ENCODE measurements at regions not wholly inside any gene's neighbourhood (a gene's known extent, or its start where the extent isn't known, plus 50 kb on each side); places are given as distances from the start of the nearest gene placed in this dataset.

DNA sequence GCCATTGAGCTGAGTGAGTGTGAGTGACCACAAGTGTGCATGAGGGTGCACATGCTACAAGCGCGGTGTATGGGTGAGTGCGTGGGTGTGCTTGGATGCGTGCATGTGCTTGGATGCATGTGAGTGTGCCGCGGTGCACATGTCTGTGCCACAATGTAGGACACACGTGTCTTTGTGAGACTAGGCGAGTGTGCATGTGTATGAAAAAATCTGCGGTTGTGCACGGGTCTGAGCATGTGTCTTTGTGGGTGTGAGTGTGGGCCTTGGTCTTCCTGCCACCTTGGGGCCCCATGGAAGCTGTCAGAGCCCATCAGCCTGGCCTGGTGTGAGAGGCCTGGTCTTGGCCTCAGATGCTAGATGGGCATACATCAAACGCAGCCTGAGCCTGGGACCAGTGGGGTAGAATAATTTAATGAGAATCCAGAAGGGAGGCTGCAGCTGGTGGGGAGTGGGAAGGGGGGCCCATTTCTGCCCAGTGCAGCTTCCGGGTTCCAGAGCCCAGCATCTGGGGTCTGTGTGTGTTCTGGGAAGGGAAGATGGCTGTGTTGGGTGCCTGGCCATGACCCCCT lies 103.9 kb upstream of the SLC2A1 start:
- H3K27me3 Mint-ChIP-seq (ENCODE audit: low read depth), result peaks cover 5% of the 10 kb centered on the region
- no peak overlapping the region for H3K27ac Mint-ChIP-seq
- H3K4me1 Mint-ChIP-seq (ENCODE audit: low read depth), result peaks cover 18% of the 10 kb centered on the region
- no peaks in the 10 kb centered on the region for H3K36me3 Mint-ChIP-seq (ENCODE audit: low read depth)
- H3K9me3 Mint-ChIP-seq, result no peaks in the 10 kb centered on the region
- H3K4me3 Mint-ChIP-seq (ENCODE audit: low read depth), result no peak overlapping the region
- DNase-seq (ENCODE audit: low spot score), result no peak
- intact Hi-C loops (cut with micrococcal nuclease), result no loop called here

- peaks cover 3% of the 10 kb centered on the region for H3K27me3 Mint-ChIP-seq (ENCODE audit: low read depth)
- intact Hi-C loops (cut with micrococcal nuclease), result no loop called here
Measured at GRCh38 chr1:43061757-43062156, 103.1 kb upstream of the SLC2A1 start.

DNA sequence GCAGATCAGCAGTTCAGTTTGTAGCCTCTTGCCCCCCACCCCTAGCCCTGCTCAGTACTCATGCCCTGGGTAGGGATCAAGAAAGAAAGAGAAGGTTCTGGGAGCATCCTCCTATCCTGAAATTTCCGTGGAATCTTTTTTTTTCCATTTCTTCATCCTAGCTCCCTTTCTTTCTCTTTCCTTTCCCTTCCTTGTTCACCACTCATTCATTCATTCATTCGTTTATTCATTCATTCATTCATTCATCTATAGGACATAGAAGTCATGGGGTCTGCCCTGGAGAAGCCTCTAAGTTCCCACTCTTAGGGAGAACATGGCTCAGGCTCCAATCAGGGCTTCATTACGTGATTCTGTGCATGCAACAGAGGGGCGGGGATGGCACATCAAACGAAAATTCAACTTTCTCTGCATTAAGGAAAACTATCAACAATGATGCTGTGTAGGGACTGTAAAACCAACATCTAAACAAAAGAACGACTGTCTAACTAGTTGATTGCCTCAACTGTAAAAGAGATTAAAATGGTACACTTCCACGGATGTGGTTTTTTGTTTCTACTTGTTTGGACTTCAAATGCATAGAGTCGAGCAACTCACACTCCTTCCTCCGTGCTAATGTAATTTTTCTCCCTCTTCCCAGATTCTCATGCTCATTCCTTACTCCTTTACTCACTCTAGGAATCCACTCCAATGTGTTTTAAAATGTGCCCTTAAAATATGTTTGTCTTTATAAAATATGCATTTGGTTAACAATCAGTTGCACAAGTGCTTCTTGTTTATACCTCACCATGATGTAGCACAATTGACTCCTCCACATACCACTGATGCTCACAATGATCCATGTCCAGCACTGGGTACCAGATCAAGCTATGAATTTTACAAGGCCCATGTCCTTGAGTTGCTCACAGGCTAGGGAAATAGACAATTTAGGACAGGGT lies 101.2 kb upstream of the SLC2A1 start:
- no peaks in the 10 kb centered on the region for H3K36me3 Mint-ChIP-seq (ENCODE audit: low read depth)
- intact Hi-C loops (cut with micrococcal nuclease), result no loop called here
- H3K27me3 Mint-ChIP-seq (ENCODE audit: low read depth), result peaks cover 3% of the 10 kb centered on the region
- H3K4me3 Mint-ChIP-seq (ENCODE audit: low read depth), result no peak overlapping the region
- H3K27ac Mint-ChIP-seq, result no peak overlapping the region
- H3K4me1 Mint-ChIP-seq (ENCODE audit: low read depth), result peaks cover 19% of the 10 kb centered on the region
- no peaks in the 10 kb centered on the region for H3K9me3 Mint-ChIP-seq
- DNase-seq (ENCODE audit: low spot score), result no peak

More at GRCh38 chr1:43061757-43062156, 103.1 kb upstream of the SLC2A1 start:
- no peaks in the 10 kb centered on the region for H3K9me3 Mint-ChIP-seq
- peaks cover 19% of the 10 kb centered on the region for H3K4me1 Mint-ChIP-seq (ENCODE audit: low read depth)
- no peak for DNase-seq (ENCODE audit: low spot score)
- no peak overlapping the region for H3K4me3 Mint-ChIP-seq (ENCODE audit: low read depth)
- H3K36me3 Mint-ChIP-seq (ENCODE audit: low read depth), result no peaks in the 10 kb centered on the region
- H3K27ac Mint-ChIP-seq, result no peak overlapping the region

GRCh38 chr1:43058545-43059360 lies 100.1 kb upstream of the SLC2A1 start:
- Mint-ChIP-seq H3K9me3 (no peaks in the 10 kb centered on the region), H3K4me1 (ENCODE audit: low read depth) (peaks cover 19% of the 10 kb centered on the region), H3K4me3 (ENCODE audit: low read depth) (no peak overlapping the region), H3K27ac (peak overlapping the region; percentile 24), H3K36me3 (ENCODE audit: low read depth) (no peaks in the 10 kb centered on the region), H3K27me3 (ENCODE audit: low read depth) (peaks cover 3% of the 10 kb centered on the region)
- DNase-seq (ENCODE audit: low spot score), result no peak
- intact Hi-C loops (cut with micrococcal nuclease), result no loop called here

DNA sequence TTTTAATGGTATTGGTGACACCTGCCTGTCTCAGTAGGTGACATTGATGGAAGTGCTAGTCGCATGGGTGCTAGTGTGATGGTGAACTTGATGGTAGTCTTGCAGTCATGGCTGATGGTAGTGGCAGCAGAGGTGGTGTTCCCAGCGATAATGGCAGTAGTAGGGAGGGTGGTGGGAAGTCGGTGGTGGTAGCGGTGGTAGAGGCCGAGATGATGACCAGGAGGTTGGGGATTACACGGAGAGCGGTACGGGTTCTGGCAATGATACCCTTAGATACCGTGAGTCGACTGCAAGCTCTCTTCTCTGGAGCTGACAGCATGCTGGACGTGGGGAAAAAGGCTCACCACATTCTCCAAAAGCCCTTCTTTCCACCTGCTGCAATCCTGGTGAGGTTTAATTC lies 99.4 kb upstream of the SLC2A1 start:
- DNase-seq (ENCODE audit: low spot score), result no peak
- Mint-ChIP-seq H3K4me3 (ENCODE audit: low read depth) (no peak overlapping the region), H3K27me3 (ENCODE audit: low read depth) (peaks cover 3% of the 10 kb centered on the region), H3K9me3 (no peaks in the 10 kb centered on the region), H3K27ac (peak overlapping the region; percentile 1), H3K4me1 (ENCODE audit: low read depth) (peaks cover 19% of the 10 kb centered on the region), H3K36me3 (ENCODE audit: low read depth) (no peaks in the 10 kb centered on the region)
- intact Hi-C loops (cut with micrococcal nuclease), result no loop called here

DNA sequence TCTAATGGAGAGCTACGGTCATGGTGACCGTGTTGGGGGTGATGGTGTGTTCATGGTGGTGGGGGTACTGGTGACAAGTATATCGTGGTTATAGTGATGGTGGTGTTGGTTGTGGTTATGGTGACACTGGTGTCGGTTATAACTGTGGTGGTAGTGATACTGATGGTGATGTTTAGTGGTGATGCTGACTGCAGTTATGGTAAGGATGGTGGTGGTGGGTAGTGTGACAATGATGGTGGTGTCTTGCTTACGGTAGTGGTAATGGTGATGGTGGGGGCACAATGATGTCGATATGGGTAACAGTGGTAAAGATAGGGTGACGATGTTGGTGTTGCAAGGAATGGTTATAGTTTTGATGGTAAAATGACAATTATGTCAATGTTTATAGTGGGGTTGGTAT lies 98.9 kb upstream of the SLC2A1 start:
- intact Hi-C loops (cut with micrococcal nuclease), result no loop called here
- Mint-ChIP-seq H3K27me3 (ENCODE audit: low read depth) (peaks cover 3% of the 10 kb centered on the region), H3K36me3 (ENCODE audit: low read depth) (no peaks in the 10 kb centered on the region), H3K27ac (peak overlapping the region; percentile 1), H3K4me1 (ENCODE audit: low read depth) (peaks cover 19% of the 10 kb centered on the region), H3K4me3 (ENCODE audit: low read depth) (no peak overlapping the region), H3K9me3 (no peaks in the 10 kb centered on the region)
- no peak for DNase-seq (ENCODE audit: low spot score)

GRCh38 chr1:43056981-43057391 lies 98.3 kb upstream of the SLC2A1 start:
- no peaks in the 10 kb centered on the region for H3K36me3 Mint-ChIP-seq (ENCODE audit: low read depth)
- DNase-seq (ENCODE audit: low spot score), result no peak
- peaks cover 3% of the 10 kb centered on the region for H3K27me3 Mint-ChIP-seq (ENCODE audit: low read depth)
- no peak overlapping the region for H3K27ac Mint-ChIP-seq
- intact Hi-C loops (cut with micrococcal nuclease), result no loop called here
- H3K4me1 Mint-ChIP-seq (ENCODE audit: low read depth), result peaks cover 19% of the 10 kb centered on the region
- no peak overlapping the region for H3K4me3 Mint-ChIP-seq (ENCODE audit: low read depth)
- H3K9me3 Mint-ChIP-seq, result no peaks in the 10 kb centered on the region

DNA sequence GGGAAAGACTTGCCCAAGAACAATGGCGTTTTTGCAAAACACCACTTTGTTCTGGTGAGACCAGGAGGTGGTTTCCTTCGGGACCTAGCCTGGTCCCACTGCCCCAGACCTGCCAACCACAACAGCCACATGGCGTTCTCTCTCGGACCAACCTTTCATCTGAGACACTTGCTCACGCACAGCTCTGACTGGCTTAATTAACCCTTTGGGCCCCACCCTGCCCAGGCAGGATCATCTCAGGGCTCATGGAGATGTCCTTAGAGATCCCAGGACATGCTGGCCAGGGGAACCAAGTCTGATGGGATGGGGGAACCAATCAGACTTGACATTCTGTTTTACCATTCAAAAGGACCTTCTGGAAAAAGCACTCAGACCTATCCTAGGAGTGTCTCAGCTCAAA lies 97.8 kb upstream of the SLC2A1 start:
- H3K9me3 Mint-ChIP-seq, result no peaks in the 10 kb centered on the region
- H3K27ac Mint-ChIP-seq, result no peak overlapping the region
- H3K27me3 Mint-ChIP-seq (ENCODE audit: low read depth), result peaks cover 3% of the 10 kb centered on the region
- no peak overlapping the region for H3K4me3 Mint-ChIP-seq (ENCODE audit: low read depth)
- intact Hi-C loops (cut with micrococcal nuclease), result no loop called here
- no peaks in the 10 kb centered on the region for H3K36me3 Mint-ChIP-seq (ENCODE audit: low read depth)
- DNase-seq (ENCODE audit: low spot score), result no peak
- H3K4me1 Mint-ChIP-seq (ENCODE audit: low read depth), result peaks cover 19% of the 10 kb centered on the region

- Mint-ChIP-seq H3K4me3 (ENCODE audit: low read depth) (no peak overlapping the region), H3K4me1 (ENCODE audit: low read depth) (peaks cover 17% of the 10 kb centered on the region), H3K27me3 (ENCODE audit: low read depth) (peaks cover under 1% of the 10 kb centered on the region), H3K27ac (no peak overlapping the region), H3K36me3 (ENCODE audit: low read depth) (no peaks in the 10 kb centered on the region), H3K9me3 (no peaks in the 10 kb centered on the region)
- intact Hi-C loops (cut with micrococcal nuclease), result no loop called here
- DNase-seq (ENCODE audit: low spot score), result no peak
Measured at GRCh38 chr1:43054961-43055360, 96.3 kb upstream of the SLC2A1 start.

GRCh38 chr1:43052786-43053439 lies 94.2 kb upstream of the SLC2A1 start:
- Mint-ChIP-seq H3K4me3 (ENCODE audit: low read depth) (no peak overlapping the region), H3K4me1 (ENCODE audit: low read depth) (peaks cover 8% of the 10 kb centered on the region), H3K27me3 (ENCODE audit: low read depth) (peaks cover 3% of the 10 kb centered on the region), H3K9me3 (no peaks in the 10 kb centered on the region), H3K27ac (no peak overlapping the region), H3K36me3 (ENCODE audit: low read depth) (no peaks in the 10 kb centered on the region)
- intact Hi-C loops (cut with micrococcal nuclease), result no loop called here
- no peak for DNase-seq (ENCODE audit: low spot score)

DNA sequence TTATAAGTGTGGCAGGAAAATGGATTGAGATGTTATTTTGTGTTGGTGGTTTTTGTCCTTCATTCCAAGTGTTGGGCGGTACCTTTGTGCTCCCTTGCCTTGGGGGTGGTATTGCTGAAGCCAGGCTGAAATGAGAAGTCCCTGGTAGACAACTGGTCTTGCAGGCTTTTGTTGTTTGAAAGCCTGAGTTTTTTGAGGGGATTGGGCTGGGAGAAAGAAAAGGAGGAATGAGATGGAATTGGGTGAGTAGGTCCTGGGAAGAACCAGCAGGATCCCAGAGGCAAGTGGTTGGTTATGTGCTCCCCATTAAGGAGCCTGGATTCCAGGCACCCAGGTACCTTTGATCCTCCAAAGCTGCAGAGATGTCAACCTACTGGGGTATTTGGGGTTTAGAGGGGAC lies 93.7 kb upstream of the SLC2A1 start:
- no peaks in the 10 kb centered on the region for H3K36me3 Mint-ChIP-seq (ENCODE audit: low read depth)
- H3K4me1 Mint-ChIP-seq (ENCODE audit: low read depth), result peaks cover 2% of the 10 kb centered on the region
- H3K9me3 Mint-ChIP-seq, result no peaks in the 10 kb centered on the region
- peaks cover 3% of the 10 kb centered on the region for H3K27me3 Mint-ChIP-seq (ENCODE audit: low read depth)
- H3K4me3 Mint-ChIP-seq (ENCODE audit: low read depth), result no peak overlapping the region
- no peak overlapping the region for H3K27ac Mint-ChIP-seq
- intact Hi-C loops (cut with micrococcal nuclease), result no loop called here
- DNase-seq (ENCODE audit: low spot score), result no peak

DNA sequence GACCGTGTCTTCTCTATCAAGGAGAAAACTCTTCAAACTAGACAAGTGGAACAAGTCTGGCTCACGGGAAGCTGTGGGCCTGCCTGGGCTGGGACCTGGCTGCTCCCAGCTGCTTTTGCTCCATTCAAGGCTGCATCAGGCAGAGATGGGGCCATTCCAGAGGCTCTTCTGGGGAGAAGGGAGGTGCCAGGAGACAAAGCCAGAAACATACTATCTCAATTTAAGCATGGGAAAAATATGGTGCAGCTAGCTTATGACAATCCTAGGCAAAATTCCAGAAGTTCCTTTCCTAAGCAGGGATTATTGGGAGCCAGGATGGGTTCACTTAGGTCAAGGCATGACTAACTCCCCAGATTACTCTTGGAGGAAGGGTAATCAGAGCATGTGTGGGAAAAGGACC lies 90.8 kb upstream of the SLC2A1 start:
- peaks cover 8% of the 10 kb centered on the region for H3K27me3 Mint-ChIP-seq (ENCODE audit: low read depth)
- H3K4me1 Mint-ChIP-seq (ENCODE audit: low read depth), result peaks cover 2% of the 10 kb centered on the region
- intact Hi-C loops (cut with micrococcal nuclease), result no loop called here
- no peak for DNase-seq (ENCODE audit: low spot score)
- H3K27ac Mint-ChIP-seq, result no peak overlapping the region
- H3K9me3 Mint-ChIP-seq, result no peaks in the 10 kb centered on the region
- no peak overlapping the region for H3K4me3 Mint-ChIP-seq (ENCODE audit: low read depth)
- H3K36me3 Mint-ChIP-seq (ENCODE audit: low read depth), result no peaks in the 10 kb centered on the region
